NB4 (cell line): ENCODE measurements at regions not wholly inside any gene's neighbourhood (a gene's known extent, or its start where the extent isn't known, plus 50 kb on each side); places are given as distances from the start of the nearest gene placed in this dataset.

Experiments used
- CTCF ChIP-seq: IDR thresholded peaks from one replicate; pipeline ENCODE4 v1.5.1; 2012; ENCODE audit warnings: low read depth, low read length
- MAX ChIP-seq: IDR thresholded peaks from 2 replicates; pipeline ENCODE4 v1.6.1; 2011; ENCODE audit warnings: low read depth, low read length

GRCh38 chr18:8883409-8883668 lies 178.0 kb downstream of the MTCL1 start:
- TF ChIP-seq CTCF (no peak), MAX (no peak)
